NCI-H2196 (cell line): ENCODE measurements at regions not wholly inside any gene's neighbourhood (a gene's known extent, or its start where the extent isn't known, plus 50 kb on each side); places are given as distances from the start of the nearest gene placed in this dataset.

ENCODE experiments used
- DNase-seq: peaks from one replicate; lab custom pipeline; 2025; ENCODE audit not compliant: unreplicated experiment; lab: John Stamatoyannopoulos, UW

GRCh38 chr10:33820531-33820930 is 486.1 kb upstream of the NRP1 start:
- DNase-seq: no peak

GRCh38 chr10:33819206-33819605 is 484.7 kb upstream of the NRP1 start:
- DNase-seq: no peak

GRCh38 chr10:33818343-33818742 is 483.9 kb upstream of the NRP1 start:
- DNase-seq: no peak

- no peak for DNase-seq
These were observed 483.1 kb upstream of the NRP1 start for GRCh38 chr10:33817605-33818004.

- no peak for DNase-seq
These were observed 481.3 kb upstream of the NRP1 start for GRCh38 chr10:33815776-33816175.

GRCh38 chr10:33813871-33814270 is 479.4 kb upstream of the NRP1 start:
- DNase-seq: no peak

- DNase-seq: no peak
These were observed 478.9 kb upstream of the NRP1 start for GRCh38 chr10:33813415-33813814.

- no peak for DNase-seq
These were observed 478.1 kb upstream of the NRP1 start for GRCh38 chr10:33812586-33812985.

- DNase-seq: no peak
These were observed 476.5 kb upstream of the NRP1 start for GRCh38 chr10:33810986-33811385.

GRCh38 chr10:33809732-33810131 is 475.3 kb upstream of the NRP1 start:
- no peak for DNase-seq

GRCh38 chr10:33808475-33808874 is 474.0 kb upstream of the NRP1 start:
- DNase-seq: no peak

- DNase-seq: no peak
These were observed 473.3 kb upstream of the NRP1 start for GRCh38 chr10:33807531-33808359.

- DNase-seq: no peak
These were observed 471.4 kb upstream of the NRP1 start for GRCh38 chr10:33805831-33806230.

GRCh38 chr10:33804584-33804983 is 470.1 kb upstream of the NRP1 start:
- no peak for DNase-seq

- DNase-seq: no peak
These were observed 468.8 kb upstream of the NRP1 start for GRCh38 chr10:33803248-33803647.

GRCh38 chr10:33802566-33802965 is 468.1 kb upstream of the NRP1 start:
- no peak for DNase-seq

- DNase-seq: no peak
These were observed 467.2 kb upstream of the NRP1 start for GRCh38 chr10:33801705-33802104.

- DNase-seq: no peak
These were observed 466.5 kb upstream of the NRP1 start for GRCh38 chr10:33800986-33801385.

GRCh38 chr10:33800545-33800944 is 466.1 kb upstream of the NRP1 start:
- no peak for DNase-seq

- no peak for DNase-seq
These were observed 465.5 kb upstream of the NRP1 start for GRCh38 chr10:33799944-33800323.

- no peak for DNase-seq
These were observed 464.9 kb upstream of the NRP1 start for GRCh38 chr10:33799281-33799943.

- no peak for DNase-seq
These were observed 464.3 kb upstream of the NRP1 start for GRCh38 chr10:33798754-33799153.

GRCh38 chr10:33796680-33797079 is 462.2 kb upstream of the NRP1 start:
- DNase-seq: no peak
